Activated CD8-positive, alpha-beta T cell treated with anti-CD3 and anti-CD28 coated beads for 36 hours (primary cell): ENCODE measurements at regions not wholly inside any gene's neighbourhood (a gene's known extent, or its start where the extent isn't known, plus 50 kb on each side); places are given as distances from the start of the nearest gene placed in this dataset.

Experiments
- ATAC-seq: fragments of 200-7000 bp; cut with Tn5 transposase; one replicate; pipeline ENCODE4 v1.10.0; 2021; ENCODE audit warnings: mild to moderate bottlenecking, moderate library complexity
- CTCF ChIA-PET: fragments of 350-600 bp; sonication (Branson Sonifier 250); formaldehyde crosslinking; loops from one replicate; lab custom pipeline; 2021; ENCODE audit warnings: antibody characterized with exemption; lab: Charles Lee
- POLR2A ChIA-PET: fragments of 350-600 bp; sonication (Branson Sonifier 250); formaldehyde crosslinking; loops from one replicate; lab custom pipeline; 2021; ENCODE audit warnings: antibody characterized with exemption; lab: Charles Lee
- DNase-seq: peaks from one replicate; pipeline ENCODE4 v3.0.0-alpha.2; 2020
- H3K27ac Mint-ChIP-seq: one replicate; pipeline ENCODE4 v1.8.0; 2021; ENCODE audit warnings: mild to moderate bottlenecking, mixed read lengths
- H3K27me3 Mint-ChIP-seq: one replicate; pipeline ENCODE4 v1.8.0; 2021; ENCODE audit warnings: mixed read lengths
- H3K36me3 Mint-ChIP-seq: one replicate; pipeline ENCODE4 v1.8.0; 2021; ENCODE audit warnings: low read depth, mixed read lengths
- H3K4me1 Mint-ChIP-seq: one replicate; pipeline ENCODE4 v1.8.0; 2021; ENCODE audit warnings: low read depth, mixed read lengths
- H3K4me3 Mint-ChIP-seq: one replicate; pipeline ENCODE4 v1.8.0; 2021; ENCODE audit warnings: mild to moderate bottlenecking, moderate library complexity, mixed read lengths
- H3K9me3 Mint-ChIP-seq: one replicate; pipeline ENCODE4 v1.8.0; 2021; ENCODE audit warnings: mixed read lengths
- intact Hi-C: fragments of 100-400 bp; cut with micrococcal nuclease; formaldehyde crosslinking; loops from one replicate; pipeline ENCODE4 v1.10.0; 2022
- TF ChIP-seq, protein P1 (sequence below): fragments of 200-600 bp; IDR thresholded peaks from one replicate; pipeline ENCODE4 v1.8.0; 2022; ENCODE audit warnings: antibody characterized with exemption, mild to moderate bottlenecking

GRCh38 chr7:54615-55014, 137.8 kb upstream of the FAM20C start:
- Mint-ChIP-seq H3K9me3 (no peaks in the 10 kb centered on the region), H3K4me1 (no peaks in the 10 kb centered on the region), H3K27me3 (no peaks in the 10 kb centered on the region), H3K27ac (no peak overlapping the region), H3K36me3 (no peaks in the 10 kb centered on the region), H3K4me3 (no peak overlapping the region)
- no peak for ATAC-seq
- CTCF ChIA-PET = interaction anchor here (1.1 kb wide), 1 partner anchor 8 kb away, joined by 3 read pairs; no protein-coding TSS in a partner anchor
- TF ChIP-seq, protein P1, sequence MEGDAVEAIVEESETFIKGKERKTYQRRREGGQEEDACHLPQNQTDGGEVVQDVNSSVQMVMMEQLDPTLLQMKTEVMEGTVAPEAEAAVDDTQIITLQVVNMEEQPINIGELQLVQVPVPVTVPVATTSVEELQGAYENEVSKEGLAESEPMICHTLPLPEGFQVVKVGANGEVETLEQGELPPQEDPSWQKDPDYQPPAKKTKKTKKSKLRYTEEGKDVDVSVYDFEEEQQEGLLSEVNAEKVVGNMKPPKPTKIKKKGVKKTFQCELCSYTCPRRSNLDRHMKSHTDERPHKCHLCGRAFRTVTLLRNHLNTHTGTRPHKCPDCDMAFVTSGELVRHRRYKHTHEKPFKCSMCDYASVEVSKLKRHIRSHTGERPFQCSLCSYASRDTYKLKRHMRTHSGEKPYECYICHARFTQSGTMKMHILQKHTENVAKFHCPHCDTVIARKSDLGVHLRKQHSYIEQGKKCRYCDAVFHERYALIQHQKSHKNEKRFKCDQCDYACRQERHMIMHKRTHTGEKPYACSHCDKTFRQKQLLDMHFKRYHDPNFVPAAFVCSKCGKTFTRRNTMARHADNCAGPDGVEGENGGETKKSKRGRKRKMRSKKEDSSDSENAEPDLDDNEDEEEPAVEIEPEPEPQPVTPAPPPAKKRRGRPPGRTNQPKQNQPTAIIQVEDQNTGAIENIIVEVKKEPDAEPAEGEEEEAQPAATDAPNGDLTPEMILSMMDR = no peak
- no peak for DNase-seq
- POLR2A ChIA-PET = no interaction called here
- intact Hi-C loops = no loop called here

GRCh38 chr7:55690-56248, 136.6 kb upstream of the FAM20C start:
- DNase-seq = no peak
- no peak for ATAC-seq
- POLR2A ChIA-PET = no interaction called here
- Mint-ChIP-seq H3K36me3 (no peaks in the 10 kb centered on the region), H3K27me3 (no peaks in the 10 kb centered on the region), H3K9me3 (no peaks in the 10 kb centered on the region), H3K4me3 (no peak overlapping the region), H3K27ac (no peak overlapping the region), H3K4me1 (no peaks in the 10 kb centered on the region)
- intact Hi-C loops = no loop called here
- CTCF ChIA-PET = interaction anchor here (1.1 kb wide), 1 partner anchor 10 kb away, joined by 3 read pairs; no protein-coding TSS in a partner anchor
- TF ChIP-seq, protein P1 = no peak

- Mint-ChIP-seq H3K4me1 (no peaks in the 10 kb centered on the region), H3K9me3 (no peaks in the 10 kb centered on the region), H3K4me3 (no peak overlapping the region), H3K27me3 (no peaks in the 10 kb centered on the region), H3K27ac (no peak overlapping the region), H3K36me3 (no peaks in the 10 kb centered on the region)
- TF ChIP-seq, protein P1 = no peak
- ATAC-seq (no peak), DNase-seq (no peak)
- POLR2A ChIA-PET = no interaction called here
- CTCF ChIA-PET = no interaction called here
- intact Hi-C loops = no loop called here
Observed at GRCh38 chr7:56291-56913, 136.0 kb upstream of the FAM20C start.

DNA sequence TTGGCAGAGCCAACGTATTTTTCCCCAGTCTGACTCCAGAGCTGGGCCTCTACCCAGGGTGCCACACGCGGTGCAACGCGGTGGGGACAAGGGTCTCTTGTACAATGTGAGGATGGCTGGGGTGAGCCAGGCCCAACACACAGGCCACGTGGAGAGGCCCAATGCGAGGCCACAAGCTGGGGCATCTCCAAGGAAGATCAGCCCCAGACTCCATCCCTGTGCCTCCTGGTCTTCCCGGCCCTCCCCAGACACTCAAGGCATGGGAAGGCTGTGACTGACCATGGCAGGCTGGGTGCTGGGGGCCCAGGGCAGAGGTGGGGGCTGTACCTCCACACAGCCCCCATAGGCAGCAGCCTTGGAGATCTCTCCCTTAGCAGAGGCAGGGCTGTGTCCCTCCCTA, 135.3 kb upstream of the FAM20C start:
- no peaks in the 10 kb centered on the region for H3K4me1 Mint-ChIP-seq
- intact Hi-C loops = no loop called here
- no peaks in the 10 kb centered on the region for H3K36me3 Mint-ChIP-seq
- no peak for ATAC-seq
- H3K4me3 Mint-ChIP-seq = no peak overlapping the region
- no peaks in the 10 kb centered on the region for H3K27me3 Mint-ChIP-seq
- no peak for DNase-seq
- TF ChIP-seq, protein P1 = no peak
- no peaks in the 10 kb centered on the region for H3K9me3 Mint-ChIP-seq
- H3K27ac Mint-ChIP-seq = no peak overlapping the region
- ChIA-PET CTCF (no interaction called here), POLR2A (no interaction called here)

GRCh38 chr7:57482-58255, 134.7 kb upstream of the FAM20C start:
- DNase-seq = no peak
- TF ChIP-seq, protein P1 = no peak
- CTCF ChIA-PET = no interaction called here
- POLR2A ChIA-PET = no interaction called here
- Mint-ChIP-seq H3K36me3 (no peaks in the 10 kb centered on the region), H3K4me1 (no peaks in the 10 kb centered on the region), H3K4me3 (no peak overlapping the region), H3K27me3 (no peaks in the 10 kb centered on the region), H3K9me3 (no peaks in the 10 kb centered on the region), H3K27ac (no peak overlapping the region)
- ATAC-seq = no peak
- intact Hi-C loops = no loop called here
